C4-2B (cell line): ENCODE measurements at regions not wholly inside any gene's neighbourhood (a gene's known extent, or its start where the extent isn't known, plus 50 kb on each side); places are given as distances from the start of the nearest gene placed in this dataset.
"Not testable (repeated sequence)": the region's sequence is repeated elsewhere in the genome, so short reads cannot be mapped to it uniquely, and the experiment has no call there.

ENCODE experiments used
- ZFX ChIP-seq: fragments of 450-650 bp; IDR thresholded peaks from 2 replicates; pipeline ENCODE4 v1.6.1; 2017
- TF ChIP-seq, protein P1 (sequence below): fragments of 450-650 bp; conservative IDR thresholded peaks from 2 replicates; pipeline ENCODE4 v1.5.1; 2017; ENCODE audit warnings: mild to moderate bottlenecking

DNA sequence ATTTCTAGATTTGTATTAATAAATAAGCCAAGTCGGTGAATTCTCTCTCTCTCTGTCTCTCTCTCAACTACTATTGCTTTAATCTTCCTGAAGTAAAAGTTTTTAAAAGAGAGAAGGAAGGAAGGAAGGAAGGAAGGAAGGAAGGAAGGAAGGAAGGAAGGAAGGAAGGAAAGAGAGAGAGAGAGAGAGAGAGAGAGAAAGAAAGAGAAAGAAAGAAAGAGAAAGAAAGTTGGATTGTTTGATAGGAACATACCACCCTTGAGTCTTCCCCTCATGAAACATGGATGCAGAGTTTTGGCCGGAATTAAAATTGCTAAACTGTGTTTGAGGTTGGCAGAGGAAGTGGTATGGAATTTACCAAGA lies 159.9 kb upstream of the NR2F2 start:
- TF ChIP-seq ZFX, result not testable (repeated sequence)
- TF ChIP-seq, protein P1, sequence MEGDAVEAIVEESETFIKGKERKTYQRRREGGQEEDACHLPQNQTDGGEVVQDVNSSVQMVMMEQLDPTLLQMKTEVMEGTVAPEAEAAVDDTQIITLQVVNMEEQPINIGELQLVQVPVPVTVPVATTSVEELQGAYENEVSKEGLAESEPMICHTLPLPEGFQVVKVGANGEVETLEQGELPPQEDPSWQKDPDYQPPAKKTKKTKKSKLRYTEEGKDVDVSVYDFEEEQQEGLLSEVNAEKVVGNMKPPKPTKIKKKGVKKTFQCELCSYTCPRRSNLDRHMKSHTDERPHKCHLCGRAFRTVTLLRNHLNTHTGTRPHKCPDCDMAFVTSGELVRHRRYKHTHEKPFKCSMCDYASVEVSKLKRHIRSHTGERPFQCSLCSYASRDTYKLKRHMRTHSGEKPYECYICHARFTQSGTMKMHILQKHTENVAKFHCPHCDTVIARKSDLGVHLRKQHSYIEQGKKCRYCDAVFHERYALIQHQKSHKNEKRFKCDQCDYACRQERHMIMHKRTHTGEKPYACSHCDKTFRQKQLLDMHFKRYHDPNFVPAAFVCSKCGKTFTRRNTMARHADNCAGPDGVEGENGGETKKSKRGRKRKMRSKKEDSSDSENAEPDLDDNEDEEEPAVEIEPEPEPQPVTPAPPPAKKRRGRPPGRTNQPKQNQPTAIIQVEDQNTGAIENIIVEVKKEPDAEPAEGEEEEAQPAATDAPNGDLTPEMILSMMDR, result not testable (repeated sequence)
